Stimulated activated CD8-positive, alpha-beta memory T cell treated with anti-CD3 and anti-CD28 coated beads, Interleukin-12 subunit alpha, Interleukin-12 subunit beta, amount 100 ng/mL, for 24 hours (primary cell): ENCODE measurements at regions not wholly inside any gene's neighbourhood (a gene's known extent, or its start where the extent isn't known, plus 50 kb on each side); places are given as distances from the start of the nearest gene placed in this dataset.
"Not testable (repeated sequence)": the region's sequence is repeated elsewhere in the genome, so short reads cannot be mapped to it uniquely, and the experiment has no call there.

Experiments used
- DNase-seq: peaks from one replicate; pipeline ENCODE4 v3.0.0-alpha.2; 2020; ENCODE audit errors: extremely low read depth

DNA sequence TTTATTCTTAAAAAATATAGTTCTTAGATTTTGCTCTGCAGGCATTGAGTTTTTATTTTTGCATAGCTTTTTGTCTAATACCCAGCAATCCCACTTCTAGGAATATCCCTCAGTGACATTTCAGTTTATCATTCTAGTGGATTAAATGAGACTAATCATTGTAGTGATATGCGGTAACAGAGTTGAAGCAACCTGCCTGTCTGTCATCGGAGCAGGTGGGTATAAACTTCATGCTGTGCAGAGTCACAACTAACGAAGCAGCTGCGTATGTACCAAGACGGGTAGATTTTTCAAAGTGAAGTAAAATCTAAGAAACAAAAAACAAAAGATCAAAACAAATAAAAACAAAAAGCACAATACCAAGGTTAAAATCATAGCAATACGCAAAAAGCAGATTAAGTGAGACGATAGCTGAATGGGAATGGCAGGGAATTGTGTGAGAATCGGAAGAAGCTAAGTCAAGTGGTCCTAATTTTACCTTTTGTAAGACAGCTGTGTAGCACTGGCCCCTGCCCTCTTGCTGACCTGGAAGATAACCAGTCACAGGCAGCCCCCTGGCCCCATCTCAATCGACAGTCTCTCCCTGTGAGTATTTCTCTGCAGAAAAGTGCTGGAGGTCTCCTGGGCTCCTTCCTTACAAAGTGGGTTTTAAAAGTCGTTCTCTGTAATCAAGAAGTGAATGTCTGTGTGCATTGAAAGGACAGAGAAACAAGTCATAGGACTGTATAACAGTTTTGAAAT is 169.2 kb downstream of the OR2B2 start:
- no peak for DNase-seq

- DNase-seq = not testable (repeated sequence)
Observed at GRCh38 chr6:27739902-27740301, 172.3 kb downstream of the OR2B2 start.

- DNase-seq = no peak
Observed at GRCh38 chr6:27736686-27737085, 175.5 kb downstream of the OR2B2 start.

- DNase-seq = no peak
Observed at GRCh38 chr6:27728442-27728841, 183.8 kb downstream of the OR2B2 start.

DNA sequence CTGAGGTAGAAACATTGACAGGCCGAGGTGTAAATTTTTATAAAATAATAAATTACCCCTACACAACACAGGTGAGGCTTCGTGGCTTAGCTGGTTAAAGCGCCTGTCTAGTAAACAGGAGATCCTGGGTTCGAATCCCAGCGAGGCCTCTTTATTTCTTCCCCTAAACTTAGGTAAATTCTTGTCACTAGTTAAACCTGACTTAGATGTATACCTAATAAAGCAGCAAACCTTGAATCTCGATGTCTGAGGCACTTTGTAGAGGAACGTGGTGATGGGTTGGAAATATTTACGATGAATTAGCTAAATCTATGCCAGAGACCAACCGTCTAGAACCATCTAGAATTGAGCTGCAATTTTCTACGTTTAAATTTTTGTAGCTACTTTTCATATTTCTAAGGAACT is 185.6 kb downstream of the OR2B2 start:
- DNase-seq = no peak

GRCh38 chr6:27720607-27721580 is 191.3 kb downstream of the OR2B2 start:
- no peak for DNase-seq

DNA sequence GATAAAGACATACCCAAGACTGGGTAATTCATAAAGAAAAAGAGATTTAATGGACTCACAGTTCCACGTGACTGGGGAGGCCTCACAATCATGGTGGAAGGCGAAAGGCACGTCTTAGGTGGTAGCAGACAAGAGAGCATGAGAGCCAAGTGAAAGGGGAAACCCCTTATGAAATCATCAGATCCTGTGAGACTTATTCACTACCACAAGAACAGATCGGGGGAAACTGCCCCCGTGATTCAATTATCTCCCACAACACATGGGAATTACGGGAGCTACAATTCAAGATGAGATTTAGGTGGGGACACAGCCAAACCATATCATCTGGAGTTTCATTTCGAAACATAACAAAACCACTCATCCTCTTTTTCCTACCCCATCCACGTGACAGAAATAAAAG is 193.2 kb downstream of the OR2B2 start:
- not testable (repeated sequence) for DNase-seq

DNA sequence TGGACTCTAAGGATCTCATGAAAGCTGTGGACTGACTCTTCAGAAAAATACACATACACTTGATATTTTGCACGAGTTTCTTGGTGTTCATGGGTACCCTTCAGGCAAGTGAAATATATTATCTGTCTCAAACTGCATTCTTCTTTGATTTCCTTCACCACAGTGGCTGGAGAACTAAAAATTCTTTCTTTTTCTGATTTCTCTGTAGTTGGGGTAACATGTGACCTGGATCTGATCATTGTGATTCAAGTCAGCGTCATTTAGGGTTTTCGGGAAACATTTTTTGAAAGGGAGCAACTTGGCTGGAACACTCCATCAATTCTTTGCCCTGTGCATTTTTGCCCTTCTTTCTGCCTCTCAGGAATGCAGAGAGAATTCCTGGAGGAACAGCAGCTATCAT is 205.8 kb downstream of the OR2B2 start:
- no peak for DNase-seq

- DNase-seq = no peak
Observed at GRCh38 chr6:27700337-27700736, 211.9 kb downstream of the OR2B2 start.

DNA sequence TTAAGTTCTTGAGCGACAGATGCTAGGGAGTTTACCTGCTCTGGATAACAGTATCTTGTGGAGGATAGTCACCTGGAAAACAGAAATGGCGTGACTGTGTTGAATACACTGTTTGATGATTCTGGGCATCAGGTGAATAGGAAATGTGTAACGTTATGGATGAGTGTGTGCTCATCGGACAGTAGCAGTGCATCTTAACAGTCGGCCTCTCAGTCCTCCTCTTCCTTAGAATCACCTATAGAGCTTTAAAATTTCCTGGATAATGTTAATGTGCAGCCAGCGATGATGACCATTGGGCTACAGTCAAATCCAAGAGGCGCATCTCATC is 217.7 kb downstream of the OR2B2 start:
- DNase-seq = no peak

- no peak for DNase-seq
Observed at GRCh38 chr6:27693766-27694546, 218.2 kb downstream of the OR2B2 start.

- not testable (repeated sequence) for DNase-seq
Observed at GRCh38 chr6:27692133-27692532, 219.2 kb upstream of the ZNF184 start.

- DNase-seq = peak; percentile 56
Observed at GRCh38 chr6:27688014-27688586, 215.2 kb upstream of the ZNF184 start.

- DNase-seq = peak; percentile 49
Observed at GRCh38 chr6:27687154-27688013, 214.5 kb upstream of the ZNF184 start.

GRCh38 chr6:27685279-27685678 is 212.4 kb upstream of the ZNF184 start:
- no peak for DNase-seq

- no peak for DNase-seq
Observed at GRCh38 chr6:27684264-27685211, 211.6 kb upstream of the ZNF184 start.

DNA sequence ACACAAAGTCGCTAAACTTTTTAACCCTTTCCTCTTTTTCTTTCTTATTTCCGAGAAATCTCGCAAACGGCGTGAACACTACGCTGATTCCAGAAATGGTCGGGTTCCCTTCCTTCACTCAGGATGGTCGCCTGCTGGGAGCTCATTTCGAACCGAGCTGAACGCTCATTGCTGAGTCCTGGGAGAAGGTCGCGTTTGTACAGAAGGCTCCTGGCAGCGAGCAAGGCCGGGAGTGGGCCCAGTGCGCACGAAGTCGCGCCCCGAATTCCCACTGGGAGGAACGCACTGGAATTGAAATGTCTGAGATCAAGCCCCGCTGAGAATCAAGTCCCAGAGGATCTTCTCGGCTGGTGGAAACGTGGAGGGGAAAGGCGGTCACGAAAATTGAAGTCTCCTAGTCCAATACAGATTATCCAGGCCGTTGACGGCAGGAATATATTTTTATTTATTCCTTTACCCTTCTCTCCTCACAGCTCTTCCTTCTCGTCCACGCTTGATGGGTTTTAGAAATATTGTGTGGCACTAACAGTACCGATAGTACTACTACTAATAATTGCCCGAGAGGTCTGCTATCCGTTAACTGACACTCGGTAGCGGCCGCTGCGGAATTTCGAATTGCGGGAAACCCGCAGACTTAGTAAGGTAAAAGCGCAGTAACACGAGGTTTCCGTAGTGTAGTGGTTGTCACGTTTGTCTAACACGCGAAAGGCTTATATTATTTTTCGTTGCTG is 207.2 kb upstream of the ZNF184 start:
- DNase-seq = no peak

DNA sequence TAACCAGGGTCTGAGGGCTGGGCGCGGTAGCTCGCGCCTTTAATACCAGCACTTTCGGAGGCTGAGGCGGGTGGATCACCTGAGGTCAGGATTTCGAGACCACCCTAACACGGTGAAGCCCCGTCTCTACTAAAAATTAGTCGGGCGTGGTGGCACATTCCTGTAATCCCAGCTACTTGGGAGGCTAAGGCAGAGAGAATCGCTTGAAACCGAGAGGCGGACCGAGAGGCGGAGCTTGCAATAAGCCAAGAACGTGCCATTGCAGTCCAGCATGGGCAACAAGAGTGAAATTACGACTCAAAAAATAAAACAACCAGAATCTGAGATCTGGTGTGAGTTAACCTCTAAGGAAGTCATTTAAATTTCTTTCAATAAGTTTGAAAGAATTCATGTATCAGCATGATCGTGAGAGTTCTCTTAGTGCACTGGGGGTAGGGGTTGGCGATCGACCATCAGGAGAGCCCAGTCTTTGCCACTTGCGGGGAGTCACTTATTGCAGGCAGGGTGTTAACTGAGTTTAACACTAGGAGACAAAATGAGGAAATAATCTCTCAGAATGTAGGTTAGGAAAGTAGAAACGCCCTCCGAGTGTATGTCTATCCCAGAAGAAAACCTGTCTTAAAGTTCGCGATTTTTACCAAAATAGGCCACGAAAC is 206.5 kb upstream of the ZNF184 start:
- DNase-seq = no peak

GRCh38 chr6:27678469-27678868 is 205.6 kb upstream of the ZNF184 start:
- DNase-seq = no peak
